Gastroesophageal sphincter (tissue), 4 donors: ENCODE measurements at regions not wholly inside any gene's neighbourhood (a gene's known extent, or its start where the extent isn't known, plus 50 kb on each side); places are given as distances from the start of the nearest gene placed in this dataset.

ENCODE experiments used
- ATAC-seq: fragments of 150-250 bp; one replicate; pipeline ENCODE4 v1.9.1; 2016; ENCODE audit warnings: mild to moderate bottlenecking, moderate library complexity
- H3K27ac ChIP-seq, 4 donors: fragments of 200-600 bp; sonication (generic) in 3 of 4; 1 replicate in 3 of 4; 2 replicates in 1 of 4; pipeline ENCODE4 v1.5.1; 2016 to 2019
- H3K27me3 ChIP-seq: fragments of 200-600 bp; sonication (generic); one replicate; pipeline ENCODE4 v1.5.1; 2019
- H3K36me3 ChIP-seq, 2 donors: fragments of 200-600 bp; sonication (generic); one replicate each; pipeline ENCODE4 v1.5.1; 2019; ENCODE audit warnings: control low read depth in 1 of 2
- H3K4me1 ChIP-seq, 3 donors: fragments of 200-600 bp; sonication (generic); 1 replicate in 2 of 3; 2 replicates in 1 of 3; pipeline ENCODE4 v1.5.1; 2016 to 2019; ENCODE audit warnings: control low read depth in 2 of 3
- H3K4me3 ChIP-seq, 2 donors: fragments of 200-600 bp; sonication (generic); one replicate each; pipeline ENCODE4 v1.5.1; 2019; ENCODE audit warnings: mild to moderate bottlenecking in 1 of 2, moderate library complexity in 1 of 2
- H3K9me3 ChIP-seq, 3 donors: fragments of 200-600 bp; sonication (generic); one replicate each; pipeline ENCODE4 v1.5.1; 2017 to 2019; ENCODE audit warnings: control low read depth in 2 of 3
- EP300 ChIP-seq: sonication (generic); formaldehyde crosslinking; IDR thresholded peaks from one replicate; pipeline ENCODE4 v1.6.1; 2017; ENCODE audit warnings: antibody characterized with exemption, mild to moderate bottlenecking
- POLR2A ChIP-seq, 2 donors: fragments of 450-650 bp; IDR thresholded peaks; one replicate each; pipeline ENCODE4 v1.6.1; 2017; ENCODE audit warnings: antibody characterized with exemption in 2 of 2, mild to moderate bottlenecking in 2 of 2, moderate library complexity in 1 of 2
- POLR2AphosphoS5 ChIP-seq: sonication (generic); formaldehyde crosslinking; IDR thresholded peaks from one replicate; pipeline ENCODE4 v1.6.1; 2017; ENCODE audit warnings: antibody characterized with exemption
- WGBS, 2 donors: methylation state at CpG; one replicate each; pipeline ENCODE4 v1.1.5; 2018; ENCODE audit warnings: low coverage in 1 of 2; 5-methylcytosine and 5-hydroxymethylcytosine counted together
- TF ChIP-seq, protein P1 (sequence below), 4 experiments: fragments of 200-600 bp in 2 of 4; fragments of 450-650 bp in 2 of 4; sonication (generic) in 1 of 4; IDR thresholded peaks; one replicate each; pipeline ENCODE4 v1.5.1; 2017 to 2019; ENCODE audit warnings: antibody characterized with exemption in 4 of 4, mild to moderate bottlenecking in 2 of 4, moderate library complexity in 2 of 4

GRCh38 chr13:72657379-72657778, 70.0 kb downstream of the MZT1 start:
- no peaks in the 10 kb centered on the region for H3K9me3 ChIP-seq

DNA sequence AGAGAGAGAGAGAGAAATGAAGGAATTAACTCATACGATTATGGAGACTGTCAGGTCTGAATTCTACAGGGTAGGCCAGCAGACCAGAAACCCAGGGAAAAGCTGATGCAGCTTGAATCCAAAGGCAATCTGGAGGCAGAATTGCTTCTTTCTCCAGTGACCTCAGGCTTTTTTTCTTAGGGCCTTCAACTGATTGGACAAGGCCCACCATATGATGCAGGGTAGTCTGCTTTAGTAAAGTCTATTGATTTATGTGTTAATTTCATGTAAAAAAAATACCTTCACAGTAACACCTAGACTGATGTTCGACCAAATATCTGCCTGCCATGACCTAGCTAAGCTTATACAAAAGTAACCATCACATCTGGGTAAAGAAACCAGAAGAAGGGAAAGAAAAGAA, 71.1 kb downstream of the MZT1 start:
- H3K4me1 ChIP-seq = no peaks in the 10 kb centered on the region
- H3K4me3 ChIP-seq = no peak overlapping the region
- no peaks in the 10 kb centered on the region for H3K36me3 ChIP-seq
- H3K27ac ChIP-seq = no peak overlapping the region
- no peaks in the 10 kb centered on the region for H3K27me3 ChIP-seq
- no peak for ATAC-seq
- WGBS, 2 donors = 77 to 83% methylated on average over 2 of the region's 2 CpGs
- no peaks in the 10 kb centered on the region for H3K9me3 ChIP-seq
- TF ChIP-seq POLR2A (IDR thresholded peaks at IDR 0.05) (no peak), POLR2AphosphoS5 (no peak), EP300 (no peak)
- TF ChIP-seq, protein P1, sequence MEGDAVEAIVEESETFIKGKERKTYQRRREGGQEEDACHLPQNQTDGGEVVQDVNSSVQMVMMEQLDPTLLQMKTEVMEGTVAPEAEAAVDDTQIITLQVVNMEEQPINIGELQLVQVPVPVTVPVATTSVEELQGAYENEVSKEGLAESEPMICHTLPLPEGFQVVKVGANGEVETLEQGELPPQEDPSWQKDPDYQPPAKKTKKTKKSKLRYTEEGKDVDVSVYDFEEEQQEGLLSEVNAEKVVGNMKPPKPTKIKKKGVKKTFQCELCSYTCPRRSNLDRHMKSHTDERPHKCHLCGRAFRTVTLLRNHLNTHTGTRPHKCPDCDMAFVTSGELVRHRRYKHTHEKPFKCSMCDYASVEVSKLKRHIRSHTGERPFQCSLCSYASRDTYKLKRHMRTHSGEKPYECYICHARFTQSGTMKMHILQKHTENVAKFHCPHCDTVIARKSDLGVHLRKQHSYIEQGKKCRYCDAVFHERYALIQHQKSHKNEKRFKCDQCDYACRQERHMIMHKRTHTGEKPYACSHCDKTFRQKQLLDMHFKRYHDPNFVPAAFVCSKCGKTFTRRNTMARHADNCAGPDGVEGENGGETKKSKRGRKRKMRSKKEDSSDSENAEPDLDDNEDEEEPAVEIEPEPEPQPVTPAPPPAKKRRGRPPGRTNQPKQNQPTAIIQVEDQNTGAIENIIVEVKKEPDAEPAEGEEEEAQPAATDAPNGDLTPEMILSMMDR (IDR thresholded peaks at IDR 0.05) = no peak

More at GRCh38 chr13:72657379-72657778, 70.0 kb downstream of the MZT1 start:
- Histone ChIP-seq H3K27ac (no peak overlapping the region), H3K4me1 (no peaks in the 10 kb centered on the region), H3K27me3 (no peaks in the 10 kb centered on the region), H3K36me3 (no peaks in the 10 kb centered on the region), H3K4me3 (no peak overlapping the region)
- TF ChIP-seq POLR2AphosphoS5 = no peak
- no peak for TF ChIP-seq EP300
- TF ChIP-seq, protein P1 (IDR thresholded peaks at IDR 0.05) = no peak
- TF ChIP-seq POLR2A (IDR thresholded peaks at IDR 0.05) = no peak
- ATAC-seq = no peak
- WGBS, 2 donors = 79 to 90% methylated on average over 3 of the region's 3 CpGs

GRCh38 chr13:72653506-72653905, 73.9 kb downstream of the MZT1 start:
- no peak for TF ChIP-seq POLR2A (IDR thresholded peaks at IDR 0.05)
- TF ChIP-seq, protein P1 (IDR thresholded peaks at IDR 0.05) = no peak
- no peak for TF ChIP-seq POLR2AphosphoS5
- no peak for TF ChIP-seq EP300
- H3K4me3 ChIP-seq = no peak overlapping the region
- H3K9me3 ChIP-seq = no peaks in the 10 kb centered on the region
- H3K27me3 ChIP-seq = no peaks in the 10 kb centered on the region
- no peak overlapping the region for H3K27ac ChIP-seq
- no peaks in the 10 kb centered on the region for H3K4me1 ChIP-seq
- 78 to 80% methylated on average over 2 of the region's 2 CpGs for WGBS, 2 donors
- H3K36me3 ChIP-seq = no peaks in the 10 kb centered on the region
- no peak for ATAC-seq

DNA sequence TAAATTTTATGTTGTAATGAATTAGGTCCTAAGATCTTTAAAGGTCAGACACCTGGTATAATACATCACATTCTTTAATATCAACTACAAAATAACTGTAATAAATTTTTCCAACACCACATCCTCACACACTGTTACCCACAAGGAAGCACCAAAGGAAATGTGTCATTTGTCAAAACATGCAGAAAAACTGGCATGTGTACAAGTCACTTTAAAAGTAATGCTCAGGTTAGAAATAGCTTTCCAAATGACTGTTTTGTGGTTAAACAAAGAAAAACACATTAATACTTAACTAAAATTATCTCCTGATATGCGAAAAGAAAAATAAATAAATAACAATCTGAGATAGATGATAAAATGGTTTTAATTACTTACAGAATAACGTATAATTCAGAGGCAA, 74.7 kb downstream of the MZT1 start:
- ATAC-seq = no peak
- TF ChIP-seq POLR2AphosphoS5 (no peak), EP300 (no peak), POLR2A (IDR thresholded peaks at IDR 0.05) (no peak)
- TF ChIP-seq, protein P1 (IDR thresholded peaks at IDR 0.05) = no peak
- 44 to 54% methylated on average over 2 of the region's 2 CpGs for WGBS, 2 donors

DNA sequence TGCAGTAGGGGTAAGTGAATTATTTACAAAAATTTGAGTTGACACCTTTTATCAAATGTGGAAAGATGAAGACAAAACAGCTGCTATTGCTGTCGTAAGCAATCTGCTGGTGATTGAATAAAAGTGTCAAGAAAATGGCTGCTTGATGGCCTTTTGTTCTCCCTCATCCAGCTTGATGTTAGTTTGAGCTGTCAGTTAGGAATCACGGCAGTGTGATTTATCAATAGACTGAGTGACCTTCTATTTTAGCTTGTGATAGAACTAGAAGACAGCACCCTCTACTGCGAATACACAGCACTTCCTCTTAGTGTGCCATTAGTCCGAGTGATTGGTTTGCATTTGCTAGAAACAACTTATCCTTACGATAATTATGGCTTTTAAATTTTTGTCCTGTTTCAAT, 76.3 kb downstream of the MZT1 start:
- no peaks in the 10 kb centered on the region for H3K4me1 ChIP-seq
- no peaks in the 10 kb centered on the region for H3K9me3 ChIP-seq
- no peak for ATAC-seq
- TF ChIP-seq, protein P1 (IDR thresholded peaks at IDR 0.05) = no peak
- H3K36me3 ChIP-seq = no peaks in the 10 kb centered on the region
- no peak overlapping the region for H3K27ac ChIP-seq
- H3K27me3 ChIP-seq = no peaks in the 10 kb centered on the region
- H3K4me3 ChIP-seq = no peak overlapping the region
- 26 to 35% methylated on average over 5 of the region's 5 CpGs for WGBS, 2 donors

More for the DNA sequence above, 74.7 kb downstream of the MZT1 start:
- Histone ChIP-seq H3K4me1 (no peaks in the 10 kb centered on the region), H3K27me3 (no peaks in the 10 kb centered on the region), H3K36me3 (no peaks in the 10 kb centered on the region), H3K9me3 (no peaks in the 10 kb centered on the region), H3K27ac (no peak overlapping the region), H3K4me3 (no peak overlapping the region)
